Activated CD4-positive, alpha-beta T cell treated with anti-CD3 and anti-CD28 coated beads, Interleukin-2, amount 10 ng/mL, durations not matched to agents 24 days and 14 days (primary cell): ENCODE measurements at regions not wholly inside any gene's neighbourhood (a gene's known extent, or its start where the extent isn't known, plus 50 kb on each side); places are given as distances from the start of the nearest gene placed in this dataset.
"Not testable (repeated sequence)": the region's sequence is repeated elsewhere in the genome, so short reads cannot be mapped to it uniquely, and the experiment has no call there.

Experiments used
- DNase-seq: peaks from one replicate; pipeline ENCODE4 v3.0.0; 2022
- H3K27ac Mint-ChIP-seq: one replicate; pipeline ENCODE4 v1.8.0; 2022; ENCODE audit warnings: mild to moderate bottlenecking, mixed read lengths
- H3K27me3 Mint-ChIP-seq: one replicate; pipeline ENCODE4 v1.8.0; 2022; ENCODE audit warnings: mixed read lengths
- H3K36me3 Mint-ChIP-seq: one replicate; pipeline ENCODE4 v1.8.0; 2022; ENCODE audit warnings: low read depth, mild to moderate bottlenecking, mixed read lengths
- H3K4me1 Mint-ChIP-seq: one replicate; pipeline ENCODE4 v1.8.0; 2021; ENCODE audit warnings: mixed read lengths
- H3K4me3 Mint-ChIP-seq: one replicate; pipeline ENCODE4 v1.8.0; 2022; ENCODE audit warnings: mild to moderate bottlenecking, moderate library complexity, mixed read lengths
- H3K9me3 Mint-ChIP-seq: one replicate; pipeline ENCODE4 v1.8.0; 2021; ENCODE audit warnings: mixed read lengths
- intact Hi-C: fragments of 100-400 bp; cut with micrococcal nuclease; formaldehyde crosslinking; loops from one replicate; pipeline ENCODE4 v1.15.1; 2023

- intact Hi-C loops, result loop anchor here (5.0 kb wide), 1 partner anchor 89 kb away; the partner anchor contains the start of gene GLUL
- Mint-ChIP-seq H3K27ac (no peak overlapping the region), H3K27me3 (no peaks in the 10 kb centered on the region), H3K36me3 (no peaks in the 10 kb centered on the region), H3K4me1 (peaks cover 30% of the 10 kb centered on the region), H3K9me3 (no peaks in the 10 kb centered on the region), H3K4me3 (no peak overlapping the region)
- no peak for DNase-seq
Measured at GRCh38 chr1:182303778-182304177, 87.8 kb downstream of the GLUL start.

- DNase-seq, result peak; percentile 62
- no peaks in the 10 kb centered on the region for H3K27me3 Mint-ChIP-seq
- H3K27ac Mint-ChIP-seq, result peak overlapping the region; percentile 83
- intact Hi-C loops, result loop anchor here (1.0 to 5.0 kb wide), 2 partner anchors 52 to 91 kb away; partner anchors contain the start of gene GLUL
- no peaks in the 10 kb centered on the region for H3K36me3 Mint-ChIP-seq
- H3K4me1 Mint-ChIP-seq, result peaks cover 30% of the 10 kb centered on the region
- no peaks in the 10 kb centered on the region for H3K9me3 Mint-ChIP-seq
- H3K4me3 Mint-ChIP-seq, result no peak overlapping the region
Measured at GRCh38 chr1:182301467-182302198, 90.0 kb downstream of the GLUL start.

- peak; percentile 67 for DNase-seq
- Mint-ChIP-seq H3K4me3 (no peak overlapping the region), H3K4me1 (peaks cover 30% of the 10 kb centered on the region), H3K27me3 (no peaks in the 10 kb centered on the region), H3K27ac (peak overlapping the region; percentile 83), H3K9me3 (no peaks in the 10 kb centered on the region), H3K36me3 (no peaks in the 10 kb centered on the region)
- intact Hi-C loops, result loop anchor here (5.0 kb wide), 1 partner anchor 91 kb away; the partner anchor contains the start of gene GLUL
Measured at GRCh38 chr1:182301026-182301436, 90.6 kb downstream of the GLUL start.

GRCh38 chr1:182299728-182300616, 91.6 kb downstream of the GLUL start:
- Mint-ChIP-seq H3K9me3 (no peaks in the 10 kb centered on the region), H3K36me3 (no peaks in the 10 kb centered on the region), H3K27ac (peak overlapping the region; percentile 44), H3K4me1 (peaks cover 30% of the 10 kb centered on the region), H3K27me3 (no peaks in the 10 kb centered on the region), H3K4me3 (no peak overlapping the region)
- intact Hi-C loops, result loop anchor here (5.0 kb wide), 1 partner anchor 92 kb away; the partner anchor contains the start of gene GLUL
- peak; percentile 67 for DNase-seq

- peak overlapping the region; percentile 9 for H3K27ac Mint-ChIP-seq
- H3K4me3 Mint-ChIP-seq, DNase-seq, H3K27me3 Mint-ChIP-seq, intact Hi-C loops, H3K36me3 Mint-ChIP-seq, H3K9me3 Mint-ChIP-seq: not testable (repeated sequence)
- peaks cover 30% of the 10 kb centered on the region for H3K4me1 Mint-ChIP-seq
Measured at GRCh38 chr1:182299054-182299727, 92.4 kb downstream of the GLUL start.

- H3K27ac Mint-ChIP-seq, result no peak overlapping the region
- H3K36me3 Mint-ChIP-seq, result no peaks in the 10 kb centered on the region
- peaks cover 24% of the 10 kb centered on the region for H3K4me1 Mint-ChIP-seq
- H3K4me3 Mint-ChIP-seq, result no peak overlapping the region
- H3K27me3 Mint-ChIP-seq, result no peaks in the 10 kb centered on the region
- intact Hi-C loops, result no loop called here
- DNase-seq, result no peak
- H3K9me3 Mint-ChIP-seq, result no peaks in the 10 kb centered on the region
Measured at GRCh38 chr1:182297335-182297734, 94.3 kb downstream of the GLUL start.

- Mint-ChIP-seq H3K36me3 (no peaks in the 10 kb centered on the region), H3K4me3 (no peak overlapping the region), H3K4me1 (peaks cover 9% of the 10 kb centered on the region), H3K9me3 (no peaks in the 10 kb centered on the region), H3K27me3 (no peaks in the 10 kb centered on the region), H3K27ac (no peak overlapping the region)
- no peak for DNase-seq
- intact Hi-C loops, result no loop called here
Measured at GRCh38 chr1:182295697-182296096, 95.9 kb downstream of the GLUL start.

GRCh38 chr1:182293119-182293589, 98.4 kb downstream of the GLUL start:
- H3K4me3 Mint-ChIP-seq, result no peak overlapping the region
- intact Hi-C loops, result no loop called here
- no peaks in the 10 kb centered on the region for H3K36me3 Mint-ChIP-seq

GRCh38 chr1:182292193-182292741, 99.3 kb downstream of the GLUL start:
- no peaks in the 10 kb centered on the region for H3K36me3 Mint-ChIP-seq
- no peaks in the 10 kb centered on the region for H3K4me1 Mint-ChIP-seq

More at GRCh38 chr1:182293119-182293589, 98.4 kb downstream of the GLUL start:
- no peak for DNase-seq
- Mint-ChIP-seq H3K27ac (no peak overlapping the region), H3K9me3 (no peaks in the 10 kb centered on the region), H3K27me3 (no peaks in the 10 kb centered on the region), H3K4me1 (no peaks in the 10 kb centered on the region)

GRCh38 chr1:182291584-182292192, 99.9 kb downstream of the GLUL start:
- Mint-ChIP-seq H3K4me3 (no peak overlapping the region), H3K36me3 (no peaks in the 10 kb centered on the region), H3K27ac (no peak overlapping the region), H3K27me3 (no peaks in the 10 kb centered on the region), H3K9me3 (no peaks in the 10 kb centered on the region), H3K4me1 (no peaks in the 10 kb centered on the region)
- intact Hi-C loops, result no loop called here
- DNase-seq, result no peak

More at GRCh38 chr1:182292193-182292741, 99.3 kb downstream of the GLUL start:
- no peaks in the 10 kb centered on the region for H3K27me3 Mint-ChIP-seq
- intact Hi-C loops, result no loop called here
- no peak overlapping the region for H3K4me3 Mint-ChIP-seq
- no peaks in the 10 kb centered on the region for H3K9me3 Mint-ChIP-seq
- DNase-seq, result no peak
- H3K27ac Mint-ChIP-seq, result no peak overlapping the region

GRCh38 chr1:182288749-182289604, 102.6 kb downstream of the GLUL start:
- Mint-ChIP-seq H3K9me3 (no peaks in the 10 kb centered on the region), H3K36me3 (no peaks in the 10 kb centered on the region), H3K4me1 (no peaks in the 10 kb centered on the region), H3K27me3 (no peaks in the 10 kb centered on the region), H3K27ac (no peak overlapping the region), H3K4me3 (no peak overlapping the region)
- intact Hi-C loops, result no loop called here
- no peak for DNase-seq

- DNase-seq, result no peak
- Mint-ChIP-seq H3K4me3 (no peak overlapping the region), H3K27ac (no peak overlapping the region), H3K36me3 (no peaks in the 10 kb centered on the region), H3K9me3 (no peaks in the 10 kb centered on the region), H3K27me3 (no peaks in the 10 kb centered on the region), H3K4me1 (no peaks in the 10 kb centered on the region)
- intact Hi-C loops, result no loop called here
Measured at GRCh38 chr1:182286761-182287160, 104.8 kb downstream of the GLUL start.
